H1 (cell line): ENCODE measurements at regions not wholly inside any gene's neighbourhood (a gene's known extent, or its start where the extent isn't known, plus 50 kb on each side); places are given as distances from the start of the nearest gene placed in this dataset.

Source experiments
- CHD1 ChIP-seq: IDR thresholded peaks from 2 replicates; pipeline ENCODE4 v1.6.1; 2012; ENCODE audit warnings: low read depth, low read length, improper control_type of control experiment
- KDM1A ChIP-seq: fragments of 200-600, 300-600 bp; sonication (generic); IDR thresholded peaks from 2 replicates; pipeline ENCODE4 v1.7.1; 2016; ENCODE audit warnings: mild to moderate bottlenecking, low read length, borderline replicate concordance
- NANOG ChIP-seq: IDR thresholded peaks from 2 replicates; pipeline ENCODE4 v1.6.1; 2011; ENCODE audit warnings: low read length, low read depth, mild to moderate bottlenecking, inconsistent platforms; ENCODE audit not compliant: insufficient read depth, poor library complexity, severe bottlenecking
- POLR2A ChIP-seq, 2 experiments: IDR thresholded peaks; 1 replicate in 1 of 2; 2 replicates in 1 of 2; pipeline ENCODE4 v1.6.1; 2011; ENCODE audit warnings: low read depth in 2 of 2, low read length in 2 of 2, mild to moderate bottlenecking in 2 of 2; ENCODE audit errors: control extremely low read depth in 1 of 2
- SIRT6 ChIP-seq: IDR thresholded peaks from one replicate; pipeline ENCODE4 v1.7.1; 2012; ENCODE audit warnings: low read length, inconsistent platforms
- TAF1 ChIP-seq: IDR thresholded peaks from 2 replicates; pipeline ENCODE4 v1.6.1; 2011; ENCODE audit warnings: mild to moderate bottlenecking, low read depth, low read length
- TEAD4 ChIP-seq: IDR thresholded peaks from 2 replicates; pipeline ENCODE4 v1.6.1; 2012; ENCODE audit warnings: low read depth, low read length, inconsistent platforms, mixed read lengths
- ZNF274 ChIP-seq: IDR thresholded peaks from 2 replicates; pipeline ENCODE4 v1.7.0; 2012; ENCODE audit warnings: low read length, borderline replicate concordance; ENCODE audit errors: extremely low read depth

DNA sequence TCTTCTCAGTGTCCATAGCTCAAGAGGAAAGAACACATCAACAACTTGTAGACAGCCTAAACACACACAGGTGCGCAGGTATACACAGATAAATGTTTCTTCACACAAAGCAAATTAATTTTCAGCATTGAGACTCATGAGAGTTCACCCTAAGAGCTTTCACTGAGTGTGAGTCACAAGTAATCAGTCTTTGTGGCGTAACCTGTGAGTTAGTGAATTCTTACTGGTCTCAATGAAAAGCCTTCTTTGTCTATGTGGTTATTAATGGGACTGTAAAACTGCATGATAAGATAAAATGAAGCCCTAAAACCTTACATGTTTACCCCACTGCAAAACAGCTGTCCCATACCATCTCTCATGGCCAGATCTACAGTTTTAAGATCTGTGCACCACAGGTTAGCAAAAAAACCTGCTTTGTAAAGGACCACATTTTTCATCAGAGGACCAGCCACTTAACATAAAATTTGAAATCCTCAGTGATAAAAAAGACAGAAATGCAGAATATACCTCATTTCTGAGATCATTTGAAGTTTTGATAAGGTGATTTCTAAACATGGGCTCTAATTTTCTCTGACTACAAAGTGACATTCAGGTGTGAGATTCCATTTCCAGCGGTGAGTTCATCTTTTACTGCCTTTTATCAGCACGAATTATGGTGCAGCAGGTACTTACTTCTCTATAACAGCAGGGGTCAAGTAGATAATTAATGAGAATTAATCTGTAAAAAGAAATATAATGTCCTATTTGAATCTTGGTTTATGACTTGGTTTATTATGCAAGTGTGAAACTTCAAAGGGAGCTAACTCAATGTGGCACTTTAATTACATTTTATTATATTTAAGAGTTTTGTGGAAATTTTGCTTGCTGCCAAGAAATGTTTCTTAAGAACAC lies 335.7 kb upstream of the PIK3R1 start (continued):
- TF ChIP-seq TAF1: no peak
- TF ChIP-seq SIRT6: no peak
- TF ChIP-seq KDM1A: no peak
- no peak for TF ChIP-seq TEAD4
- TF ChIP-seq NANOG: no peak
- no peak for TF ChIP-seq ZNF274
- no peak for TF ChIP-seq POLR2A (IDR thresholded peaks at IDR 0.05; ENCODE audit: control extremely low read depth in 1 of 2, low read depth in 2 of 2, low read length in 2 of 2)
- TF ChIP-seq CHD1: no peak
